Spleen (tissue), 7 donors: ENCODE measurements at regions not wholly inside any gene's neighbourhood (a gene's known extent, or its start where the extent isn't known, plus 50 kb on each side); places are given as distances from the start of the nearest gene placed in this dataset.

Experiments
- POLR2A ChIP-seq, 3 donors: fragments of 450-650 bp; IDR thresholded peaks; one replicate each; pipeline ENCODE4 v1.5.1; 2017; ENCODE audit warnings: antibody characterized with exemption in 3 of 3, mild to moderate bottlenecking in 1 of 3
- POLR2AphosphoS5 ChIP-seq, 3 donors: sonication (generic); formaldehyde crosslinking; IDR thresholded peaks; one replicate each; pipeline ENCODE4 v1.5.1; 2017; ENCODE audit warnings: antibody characterized with exemption in 3 of 3
- TF ChIP-seq, protein P1 (sequence below), 11 experiments: fragments of 200-600 bp in 7 of 11; fragments of 450-650 bp in 4 of 11; sonication (generic) in 4 of 11; IDR thresholded peaks in 8 of 11; conservative IDR thresholded peaks in 3 of 11; 1 replicate in 7 of 11; 2 replicates in 4 of 11; pipeline versions ENCODE4 v1.4.0 to v1.8.0; 2016 to 2021; ENCODE audit warnings: antibody characterized with exemption in 11 of 11, inconsistent platforms in 4 of 11, mild to moderate bottlenecking in 1 of 11
- donor health status: DM: no; HTN: no; CAD: no; lungs with moderate emphysema.
- donor health status: DM: no; HTN: no; CAD: no.
- donor health status: DM: no; HTN: no; CAD: no.

DNA sequence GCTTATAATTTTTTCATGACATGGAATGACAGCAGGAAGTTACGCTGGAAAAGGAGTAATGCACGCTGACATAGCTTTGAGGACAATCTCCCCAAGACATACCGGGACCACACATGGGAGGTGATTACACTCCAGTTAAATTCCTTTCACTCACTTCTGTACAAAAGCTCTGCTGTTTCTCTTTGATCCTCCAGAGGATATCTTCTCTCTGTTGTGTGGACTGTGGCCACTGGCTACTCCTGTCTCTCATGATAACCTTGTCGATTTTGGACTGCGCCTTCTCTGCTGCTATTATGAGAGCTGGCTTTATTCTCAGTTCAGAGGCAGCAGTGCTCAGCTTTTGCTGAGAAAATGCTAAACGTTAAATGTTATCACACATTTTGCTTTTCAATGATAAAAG, 464.6 kb downstream of the FGF9 start:
- TF ChIP-seq POLR2AphosphoS5 (IDR thresholded peaks at IDR 0.05) (no peak), POLR2A (IDR thresholded peaks at IDR 0.05) (no peak)
- TF ChIP-seq, protein P1, sequence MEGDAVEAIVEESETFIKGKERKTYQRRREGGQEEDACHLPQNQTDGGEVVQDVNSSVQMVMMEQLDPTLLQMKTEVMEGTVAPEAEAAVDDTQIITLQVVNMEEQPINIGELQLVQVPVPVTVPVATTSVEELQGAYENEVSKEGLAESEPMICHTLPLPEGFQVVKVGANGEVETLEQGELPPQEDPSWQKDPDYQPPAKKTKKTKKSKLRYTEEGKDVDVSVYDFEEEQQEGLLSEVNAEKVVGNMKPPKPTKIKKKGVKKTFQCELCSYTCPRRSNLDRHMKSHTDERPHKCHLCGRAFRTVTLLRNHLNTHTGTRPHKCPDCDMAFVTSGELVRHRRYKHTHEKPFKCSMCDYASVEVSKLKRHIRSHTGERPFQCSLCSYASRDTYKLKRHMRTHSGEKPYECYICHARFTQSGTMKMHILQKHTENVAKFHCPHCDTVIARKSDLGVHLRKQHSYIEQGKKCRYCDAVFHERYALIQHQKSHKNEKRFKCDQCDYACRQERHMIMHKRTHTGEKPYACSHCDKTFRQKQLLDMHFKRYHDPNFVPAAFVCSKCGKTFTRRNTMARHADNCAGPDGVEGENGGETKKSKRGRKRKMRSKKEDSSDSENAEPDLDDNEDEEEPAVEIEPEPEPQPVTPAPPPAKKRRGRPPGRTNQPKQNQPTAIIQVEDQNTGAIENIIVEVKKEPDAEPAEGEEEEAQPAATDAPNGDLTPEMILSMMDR (IDR thresholded peaks at IDR 0.05 in 8 of 11, conservative IDR thresholded peaks at IDR 0.05 in 3 of 11): no peak
